ENCODE measurements at regions not wholly inside any gene's neighbourhood (a gene's known extent, or its start where the extent isn't known, plus 50 kb on each side); places are given as distances from the start of the nearest gene placed in this dataset.

- DNase-seq, result no peak
Measured at GRCh38 chr9:86405926-86406325, 51.7 kb upstream of the TUT7 start.

GRCh38 chr9:86405086-86405491 is 50.9 kb upstream of the TUT7 start:
- DNase-seq, result no peak
